D721Med (cell line): ENCODE measurements at regions not wholly inside any gene's neighbourhood (a gene's known extent, or its start where the extent isn't known, plus 50 kb on each side); places are given as distances from the start of the nearest gene placed in this dataset.

Source experiments
- DNase-seq: peaks from one replicate; pipeline ENCODE4 v3.0.0; 2011; ENCODE audit warnings: low spot score; ENCODE audit not compliant: insufficient read length
- FAIRE-seq: peaks from 2 replicates; lab custom pipeline; 2011; peaks lifted over from hg19 to GRCh38; lab: Jason Lieb, UNC
- TF ChIP-seq, protein P1 (sequence below): IDR thresholded peaks from 2 replicates; pipeline ENCODE4 v1.5.1; 2012; ENCODE audit warnings: mild to moderate bottlenecking, control low read depth; ENCODE audit not compliant: insufficient read depth; ENCODE audit errors: missing control alignments

DNA sequence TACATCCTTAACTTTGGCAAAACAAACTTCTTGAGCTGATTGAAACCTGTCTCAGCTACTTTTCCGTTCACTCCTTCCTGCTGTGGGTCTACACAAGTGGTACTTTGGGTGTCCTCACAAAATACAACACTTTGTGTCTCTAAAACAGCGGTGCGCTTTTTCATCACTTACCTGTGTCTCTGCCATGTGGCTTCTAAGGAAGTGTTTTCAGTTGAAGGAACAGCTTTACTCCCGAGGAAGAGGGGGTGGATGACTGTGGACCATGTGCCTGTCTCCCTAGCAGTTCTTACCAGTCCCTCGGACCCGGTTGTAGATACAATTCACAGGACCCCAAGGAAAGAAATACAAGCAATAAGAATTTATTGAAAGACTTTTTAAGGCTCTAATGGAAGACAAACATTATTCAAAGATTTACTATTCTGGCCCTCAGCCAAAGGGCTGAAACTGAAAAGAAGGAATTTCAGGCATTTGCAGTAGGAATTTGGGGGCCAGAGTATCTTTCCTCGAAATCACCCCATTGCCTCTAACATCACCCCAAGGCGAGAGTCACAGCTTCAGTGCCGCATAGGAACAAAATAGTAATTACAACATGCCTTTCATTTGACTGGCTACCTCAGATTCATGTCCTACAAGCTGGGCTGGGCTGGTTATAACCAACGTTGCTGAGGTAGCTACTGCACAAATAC, 246.3 kb downstream of the ACTR3B start:
- FAIRE-seq (no peak), DNase-seq (no peak)
- TF ChIP-seq, protein P1, sequence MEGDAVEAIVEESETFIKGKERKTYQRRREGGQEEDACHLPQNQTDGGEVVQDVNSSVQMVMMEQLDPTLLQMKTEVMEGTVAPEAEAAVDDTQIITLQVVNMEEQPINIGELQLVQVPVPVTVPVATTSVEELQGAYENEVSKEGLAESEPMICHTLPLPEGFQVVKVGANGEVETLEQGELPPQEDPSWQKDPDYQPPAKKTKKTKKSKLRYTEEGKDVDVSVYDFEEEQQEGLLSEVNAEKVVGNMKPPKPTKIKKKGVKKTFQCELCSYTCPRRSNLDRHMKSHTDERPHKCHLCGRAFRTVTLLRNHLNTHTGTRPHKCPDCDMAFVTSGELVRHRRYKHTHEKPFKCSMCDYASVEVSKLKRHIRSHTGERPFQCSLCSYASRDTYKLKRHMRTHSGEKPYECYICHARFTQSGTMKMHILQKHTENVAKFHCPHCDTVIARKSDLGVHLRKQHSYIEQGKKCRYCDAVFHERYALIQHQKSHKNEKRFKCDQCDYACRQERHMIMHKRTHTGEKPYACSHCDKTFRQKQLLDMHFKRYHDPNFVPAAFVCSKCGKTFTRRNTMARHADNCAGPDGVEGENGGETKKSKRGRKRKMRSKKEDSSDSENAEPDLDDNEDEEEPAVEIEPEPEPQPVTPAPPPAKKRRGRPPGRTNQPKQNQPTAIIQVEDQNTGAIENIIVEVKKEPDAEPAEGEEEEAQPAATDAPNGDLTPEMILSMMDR, result no peak

GRCh38 chr7:153006452-153006851, 246.9 kb downstream of the ACTR3B start:
- TF ChIP-seq, protein P1, result no peak
- no peak for DNase-seq
- no peak for FAIRE-seq

- DNase-seq, result no peak
- FAIRE-seq, result no peak
- TF ChIP-seq, protein P1, result no peak
Observed at GRCh38 chr7:153006911-153007310, 247.4 kb downstream of the ACTR3B start.

DNA sequence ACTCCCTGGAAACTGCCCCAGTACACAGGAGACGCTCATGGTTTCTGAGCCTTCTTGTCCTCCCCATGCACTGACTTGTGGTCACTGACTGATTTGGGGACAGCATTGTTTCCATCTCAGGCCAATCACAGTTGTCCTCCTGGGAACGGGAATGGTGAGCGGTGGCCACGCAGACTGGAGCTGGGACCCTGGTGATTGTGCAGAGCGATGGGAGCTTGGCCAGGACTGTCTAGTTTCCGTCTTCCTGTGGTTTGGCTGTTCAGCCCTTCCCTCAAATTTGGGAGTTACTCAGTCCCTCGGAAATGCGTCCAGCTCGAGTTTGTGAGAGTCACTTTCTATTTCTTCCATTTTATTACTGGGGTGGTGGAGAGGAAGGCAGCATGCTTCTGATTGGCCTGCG, 250.9 kb downstream of the ACTR3B start:
- DNase-seq (no peak), FAIRE-seq (no peak)
- TF ChIP-seq, protein P1, result no peak

DNA sequence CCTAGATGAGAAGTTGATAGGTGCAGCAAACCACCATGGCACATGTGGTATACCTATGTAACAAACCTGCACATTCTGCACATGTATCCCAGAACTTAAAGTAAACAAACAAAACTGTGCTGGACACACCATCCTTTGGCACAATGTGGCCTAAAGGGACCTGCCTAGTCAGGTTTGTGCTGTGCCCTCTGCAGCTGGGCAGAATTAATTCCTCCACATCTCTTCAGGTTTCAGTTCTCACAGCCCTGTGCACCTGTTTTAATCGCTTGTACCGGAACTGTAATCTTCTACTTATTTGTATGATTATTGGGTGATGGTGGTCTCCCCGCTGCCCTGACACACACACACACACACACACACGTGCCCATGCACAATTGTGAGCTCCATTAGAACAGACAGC, 252.7 kb downstream of the ACTR3B start:
- FAIRE-seq (no peak), DNase-seq (no peak)
- TF ChIP-seq, protein P1, result no peak

DNA sequence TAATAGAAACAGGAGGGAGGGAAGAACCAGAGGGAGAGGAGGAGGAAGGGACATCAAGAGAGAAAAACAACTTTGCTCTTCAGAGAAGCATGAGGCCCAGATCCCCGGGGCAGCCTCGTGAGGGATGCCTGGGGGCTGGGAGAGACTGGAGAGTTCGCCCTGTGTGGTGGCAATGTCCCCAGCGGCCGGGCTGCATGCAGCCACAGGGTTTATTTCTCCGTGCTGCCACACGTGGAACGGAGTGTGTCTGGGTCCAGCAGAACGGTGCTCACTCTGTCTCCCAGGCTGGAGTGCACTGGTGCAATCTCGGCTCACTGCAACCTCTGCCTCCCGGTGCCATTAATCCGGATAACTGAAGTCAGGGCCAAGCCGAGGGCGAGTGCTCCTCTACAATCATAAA, 257.7 kb downstream of the ACTR3B start:
- TF ChIP-seq, protein P1, result no peak
- FAIRE-seq (no peak), DNase-seq (no peak)

- FAIRE-seq (no peak), DNase-seq (no peak)
- TF ChIP-seq, protein P1, result no peak
Observed at GRCh38 chr7:153021542-153021941, 262.0 kb downstream of the ACTR3B start.
